Right lung (tissue), 2 donors: ENCODE measurements at regions not wholly inside any gene's neighbourhood (a gene's known extent, or its start where the extent isn't known, plus 50 kb on each side); places are given as distances from the start of the nearest gene placed in this dataset.
"Not testable (repeated sequence)": the region's sequence is repeated elsewhere in the genome, so short reads cannot be mapped to it uniquely, and the experiment has no call there.

ENCODE experiments used
- DNase-seq, 2 donors: peaks; one replicate each; pipeline ENCODE4 v3.0.0-alpha.2; 2013

DNA sequence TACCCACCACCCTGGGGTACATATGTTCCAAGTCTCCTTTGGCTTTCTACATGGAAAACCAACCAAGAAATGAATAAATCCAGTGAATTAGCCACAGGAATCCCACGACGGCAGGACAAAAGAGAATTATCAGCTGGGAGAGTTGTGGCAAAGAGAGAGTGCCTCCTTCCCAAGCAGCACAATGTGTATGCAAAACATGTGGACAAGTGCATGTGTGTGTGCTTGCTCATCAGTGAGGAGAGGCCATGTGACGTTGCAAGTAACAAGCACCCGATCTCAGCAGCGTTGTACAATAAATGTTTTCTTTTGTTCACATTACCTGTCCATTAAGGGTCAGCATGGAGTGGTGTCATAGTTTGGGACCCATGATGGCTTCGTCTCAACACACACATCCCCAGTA is 50.0 kb upstream of the EMX2 start:
- no peak for DNase-seq

DNA sequence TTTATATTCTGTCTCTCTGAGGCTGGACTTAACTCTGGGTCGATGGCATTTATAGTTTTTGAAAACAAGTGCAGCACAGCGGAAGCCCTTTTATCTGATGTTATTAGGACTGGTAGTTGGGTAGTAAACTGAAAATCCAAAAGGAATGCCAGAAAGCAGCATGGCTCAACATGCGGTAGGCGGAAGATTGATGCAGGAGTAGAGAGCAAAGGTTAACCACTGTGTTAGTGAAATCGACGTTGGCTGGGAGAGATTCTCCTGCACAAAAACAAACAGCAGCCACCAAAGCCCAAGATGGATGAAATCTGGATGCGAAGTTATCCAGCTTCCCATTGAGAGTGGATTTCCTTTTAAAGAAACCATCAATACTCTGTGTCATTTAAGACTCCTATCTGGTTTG is 54.5 kb upstream of the EMX2 start:
- no peak for DNase-seq

DNA sequence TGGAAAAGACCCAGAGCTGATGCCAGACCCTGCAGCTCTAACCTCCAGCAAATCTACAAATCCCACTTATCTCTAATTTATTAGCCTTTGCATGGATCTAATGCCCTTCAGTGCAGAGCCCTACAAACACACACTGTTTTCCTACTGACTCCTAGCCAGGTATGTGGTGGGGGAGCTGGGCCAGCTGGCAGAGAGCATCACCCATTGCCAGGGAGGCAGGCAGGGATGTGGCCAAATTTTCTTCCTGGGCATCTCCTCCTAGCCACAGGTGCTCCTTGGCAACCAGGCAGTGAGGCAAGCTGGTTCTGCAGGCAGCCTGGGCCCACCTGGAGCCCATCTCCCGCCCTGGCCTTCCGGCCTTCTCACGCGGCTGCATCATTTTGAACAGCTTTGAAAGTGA is 55.9 kb upstream of the EMX2 start:
- DNase-seq = no peak

DNA sequence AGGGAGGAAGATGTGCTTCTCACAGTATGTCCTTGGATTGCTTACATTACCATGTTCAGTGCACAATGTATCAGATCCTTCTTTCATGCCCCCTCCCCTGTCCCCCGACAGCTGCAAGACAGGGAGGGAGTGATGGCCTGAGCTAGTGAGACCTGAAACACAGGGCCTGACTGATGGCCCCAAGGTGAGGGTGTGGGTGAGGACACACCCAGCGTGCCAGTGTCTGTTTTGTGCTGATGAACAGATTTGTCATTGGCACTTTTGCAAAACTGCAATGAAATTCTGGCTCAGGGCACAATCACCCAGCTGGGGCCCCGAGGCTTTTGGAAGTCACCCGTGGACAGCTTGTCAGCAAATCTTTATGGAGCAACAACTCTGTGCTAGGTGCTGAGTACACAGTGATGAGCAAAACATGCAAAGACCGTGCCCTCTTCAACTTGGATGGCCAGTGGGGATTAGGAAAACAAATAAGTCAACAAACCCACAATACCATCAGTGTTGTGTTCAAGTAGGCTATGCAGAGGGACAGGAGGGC is 59.4 kb upstream of the EMX2 start:
- DNase-seq = no peak

GRCh38 chr10:117481011-117481410 is 61.5 kb upstream of the EMX2 start:
- DNase-seq = not testable (repeated sequence)

GRCh38 chr10:117480097-117480496 is 62.4 kb upstream of the EMX2 start:
- no peak for DNase-seq

DNA sequence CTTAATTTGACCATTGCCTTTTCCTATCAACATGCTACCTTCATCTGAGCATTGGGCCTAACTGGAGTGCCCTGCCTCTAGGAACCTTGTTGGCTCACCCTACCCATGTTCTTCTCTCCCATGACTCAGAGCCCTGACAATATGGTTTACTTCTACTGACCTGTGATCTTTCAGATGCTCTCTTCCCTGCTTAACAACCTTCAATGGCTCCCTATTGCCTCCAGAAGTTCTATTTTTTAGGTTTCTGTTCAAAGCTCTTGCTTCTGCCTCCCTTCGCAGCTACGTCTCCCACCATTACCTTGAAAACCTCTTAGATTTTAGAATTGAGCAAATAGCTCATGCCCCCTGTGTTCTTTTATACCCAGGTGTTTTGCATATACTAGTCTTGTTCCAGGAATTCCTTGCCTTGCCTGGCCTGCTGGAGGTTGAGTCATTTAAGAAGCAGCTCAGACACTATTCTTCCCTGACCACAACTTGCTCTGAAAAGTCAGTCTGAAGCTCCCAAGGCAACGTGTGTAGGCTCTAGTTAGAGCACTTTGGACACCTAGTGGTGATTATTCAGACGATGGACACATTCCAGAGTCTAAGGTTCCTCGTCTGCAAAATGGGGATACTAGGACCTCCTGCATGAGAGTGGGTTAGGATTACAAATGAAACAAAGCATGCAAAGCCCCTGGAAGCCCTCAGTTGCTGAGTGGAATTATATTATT is 64.4 kb upstream of the EMX2 start:
- DNase-seq = no peak

DNA sequence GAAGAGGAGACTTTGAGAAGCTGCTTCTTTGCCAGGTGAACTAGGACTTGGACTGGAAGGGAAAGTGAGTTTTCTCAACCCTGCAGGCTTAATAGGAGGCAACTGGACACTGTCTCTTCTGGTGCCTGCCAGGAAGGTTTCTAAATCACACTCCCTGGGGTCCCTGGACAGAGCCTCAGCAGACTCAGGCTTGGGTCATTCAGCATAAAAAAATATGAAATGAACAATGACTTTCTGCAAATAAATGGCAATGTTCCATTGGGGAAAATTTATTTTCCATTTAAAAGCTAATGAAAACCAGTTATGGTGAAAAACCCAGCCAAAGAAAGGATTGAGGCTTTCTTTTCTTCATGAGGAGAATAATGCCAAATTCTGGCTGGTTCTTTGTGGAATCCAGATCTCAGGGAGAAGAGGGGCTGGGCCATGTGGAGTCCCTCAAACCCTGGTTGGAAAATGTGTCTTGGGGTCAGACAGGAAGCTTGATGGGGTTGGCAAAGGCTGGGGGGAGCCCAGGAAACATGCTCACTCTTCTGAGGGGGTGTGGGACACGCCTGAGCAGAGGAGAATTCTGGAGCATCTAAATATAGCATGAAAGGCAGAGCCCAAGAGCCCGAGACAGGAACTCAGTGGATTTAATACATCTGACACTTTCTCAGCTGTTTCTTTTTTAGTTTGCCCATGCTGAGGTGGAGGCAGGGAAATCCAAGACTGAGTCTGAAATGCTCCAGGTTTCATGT is 65.2 kb upstream of the EMX2 start:
- DNase-seq = no peak

DNA sequence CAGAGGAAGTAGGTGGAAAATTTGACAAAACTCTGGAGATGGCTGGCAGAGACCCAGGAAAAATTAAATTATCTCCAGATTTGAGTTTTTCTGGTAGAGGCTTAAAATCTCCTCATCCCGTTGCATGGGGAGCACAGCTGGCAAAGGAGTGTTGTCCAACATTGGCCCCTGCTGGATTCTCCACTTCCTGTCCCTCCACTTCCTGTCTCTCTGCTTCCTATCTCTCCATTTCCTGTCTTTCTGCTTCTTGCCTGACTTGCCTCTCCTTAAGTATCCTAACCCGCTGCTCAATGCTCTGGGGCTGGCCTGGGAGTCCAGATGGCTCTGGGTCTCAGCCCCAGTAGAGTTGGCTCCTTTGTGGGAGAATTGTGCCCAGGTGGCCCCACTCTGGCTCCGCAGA is 65.8 kb upstream of the EMX2 start:
- DNase-seq = no peak

DNA sequence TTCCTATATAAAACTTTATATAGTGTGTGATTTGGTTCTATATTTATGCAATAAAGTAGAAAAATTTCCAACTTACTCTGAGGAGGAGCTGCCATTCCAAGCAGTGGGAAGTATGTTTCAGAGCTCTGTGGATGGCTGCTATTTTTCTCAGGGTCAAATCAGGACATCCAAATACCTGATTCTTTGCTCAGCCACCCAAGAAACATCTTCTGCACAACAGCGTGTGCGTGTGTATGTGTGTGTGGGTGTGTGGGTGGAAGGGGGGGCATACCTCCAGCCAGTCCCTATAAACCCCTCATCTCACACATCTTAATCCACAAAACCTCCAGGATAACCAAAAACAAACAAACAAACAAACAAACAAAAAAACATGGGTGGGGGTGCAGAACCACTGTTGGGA is 66.3 kb upstream of the EMX2 start:
- no peak for DNase-seq

DNA sequence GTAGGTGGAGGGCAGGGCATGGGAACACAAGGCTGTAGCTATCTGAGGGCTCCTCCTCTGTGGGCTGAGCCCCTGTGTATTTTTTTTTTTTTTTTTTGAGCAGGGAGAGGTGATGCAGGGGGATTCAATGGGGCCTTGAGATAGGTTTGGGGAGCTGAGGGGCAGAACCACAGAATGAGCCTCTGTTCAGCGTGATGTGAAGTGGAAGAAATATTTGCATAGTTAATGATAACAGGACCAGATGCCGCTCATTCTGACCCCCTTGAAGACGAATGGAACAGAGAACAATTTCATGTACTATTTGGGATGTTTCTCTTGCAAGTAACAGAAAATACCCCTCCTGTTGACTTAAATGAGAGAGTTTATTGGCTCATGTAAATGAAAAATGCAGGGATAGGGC is 69.7 kb upstream of the EMX2 start:
- no peak for DNase-seq

- DNase-seq = no peak
Measured at GRCh38 chr10:117471344-117471874, 71.1 kb upstream of the EMX2 start.

DNA sequence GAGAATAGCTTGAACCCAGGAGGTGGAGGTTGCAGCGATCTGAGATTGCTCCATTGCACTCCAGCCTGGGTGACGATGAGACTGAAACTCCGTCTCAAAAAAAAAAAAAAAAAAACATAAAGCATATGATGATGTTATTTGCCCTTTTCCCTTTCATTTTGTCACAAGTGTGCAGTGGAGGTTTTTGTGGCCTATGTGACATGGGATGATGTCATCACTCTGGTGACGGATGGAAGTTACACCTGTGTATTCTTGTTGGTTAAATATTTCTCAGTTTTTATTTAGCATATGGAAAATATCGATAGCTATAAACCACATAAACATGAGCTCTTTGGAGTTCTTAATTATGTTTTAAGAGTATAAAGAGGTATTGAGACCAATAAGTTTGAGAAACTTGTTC is 71.8 kb upstream of the EMX2 start:
- DNase-seq = no peak

DNA sequence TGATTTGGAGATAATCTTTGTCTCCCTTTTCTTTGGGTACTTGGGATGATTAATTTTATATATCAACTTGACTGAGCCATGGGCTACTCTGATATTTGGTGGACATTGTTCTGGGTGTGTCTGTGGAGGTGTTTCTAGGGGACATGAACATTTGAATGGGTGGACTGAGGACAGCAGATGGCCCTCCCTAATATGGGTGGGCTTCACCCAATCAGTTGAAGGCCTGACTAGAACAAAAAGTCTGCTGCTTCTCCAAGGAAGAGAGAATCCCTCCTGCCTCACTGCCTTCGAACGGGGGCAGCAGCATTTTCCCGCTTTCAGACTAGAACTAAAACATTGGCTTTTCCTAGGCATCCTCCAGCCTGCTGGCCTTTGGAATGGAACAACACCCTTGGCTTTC is 73.9 kb upstream of the EMX2 start:
- no peak for DNase-seq

DNA sequence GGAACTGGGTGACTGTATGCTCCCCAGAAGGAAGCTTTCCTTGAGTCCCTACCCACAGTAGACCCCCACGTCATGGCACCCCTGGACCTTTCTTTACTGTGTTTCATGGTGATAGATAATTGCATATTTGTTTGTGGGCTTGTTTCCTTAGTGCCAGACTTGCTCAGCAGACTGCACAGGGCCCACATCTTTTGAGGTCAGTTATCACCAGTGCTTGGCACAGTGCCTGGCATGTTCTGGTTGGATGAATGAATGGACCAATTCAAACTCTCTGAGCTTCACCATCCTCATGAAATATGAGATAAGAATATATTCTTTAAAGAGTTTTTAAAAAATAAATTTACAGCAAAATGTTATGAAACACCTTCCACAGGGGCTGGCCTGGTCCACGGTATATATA is 78.4 kb upstream of the EMX2 start:
- no peak for DNase-seq

DNA sequence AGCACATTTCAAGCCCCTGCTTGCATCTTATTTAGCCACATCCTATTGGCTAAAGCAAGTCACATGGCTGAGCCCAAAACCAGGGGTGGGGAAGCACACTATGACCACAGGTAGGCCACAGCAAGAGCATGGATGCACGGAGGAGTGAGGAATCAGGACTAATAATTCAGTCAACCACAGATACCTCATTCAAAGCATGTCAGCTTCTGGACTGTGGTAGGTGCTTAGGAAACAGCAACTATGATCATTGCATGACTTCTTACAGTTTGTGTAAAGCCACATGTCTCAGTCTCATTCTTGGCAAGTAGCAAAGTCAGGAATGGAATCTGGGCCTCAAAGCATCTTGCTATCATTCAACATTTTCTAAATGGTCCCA is 79.0 kb upstream of the EMX2 start:
- no peak for DNase-seq

GRCh38 chr10:117462816-117463544 is 79.6 kb upstream of the EMX2 start:
- no peak for DNase-seq

GRCh38 chr10:117462424-117462792 is 80.1 kb upstream of the EMX2 start:
- DNase-seq = no peak

- no peak for DNase-seq
Measured at GRCh38 chr10:117461766-117462423, 80.7 kb upstream of the EMX2 start.

GRCh38 chr10:117460846-117461765 is 81.4 kb upstream of the EMX2 start:
- no peak for DNase-seq

- no peak for DNase-seq
Measured at GRCh38 chr10:117458571-117458970, 83.3 kb upstream of the PDZD8 start.
